Neural progenitor cell (in vitro differentiated cells): ENCODE measurements at regions not wholly inside any gene's neighbourhood (a gene's known extent, or its start where the extent isn't known, plus 50 kb on each side); places are given as distances from the start of the nearest gene placed in this dataset.

Experiments used
- CTCF ChIP-seq: fragments of 200-600 bp; sonication (generic); IDR thresholded peaks from 2 replicates; pipeline ENCODE4 v1.5.1; 2017; ENCODE audit warnings: antibody characterized with exemption, mild to moderate bottlenecking
- EZH2 ChIP-seq: fragments of 200-600 bp; sonication (generic); IDR thresholded peaks from 2 replicates; pipeline ENCODE4 v1.6.1; 2017; ENCODE audit warnings: antibody characterized with exemption, mild to moderate bottlenecking, moderate library complexity

- no peak for TF ChIP-seq CTCF
- no peak for TF ChIP-seq EZH2
These were observed 111.8 kb upstream of the RGMA start for GRCh38 chr15:93200837-93201226.
